ENCODE measurements at regions not wholly inside any gene's neighbourhood (a gene's known extent, or its start where the extent isn't known, plus 50 kb on each side); places are given as distances from the start of the nearest gene placed in this dataset.

DNA sequence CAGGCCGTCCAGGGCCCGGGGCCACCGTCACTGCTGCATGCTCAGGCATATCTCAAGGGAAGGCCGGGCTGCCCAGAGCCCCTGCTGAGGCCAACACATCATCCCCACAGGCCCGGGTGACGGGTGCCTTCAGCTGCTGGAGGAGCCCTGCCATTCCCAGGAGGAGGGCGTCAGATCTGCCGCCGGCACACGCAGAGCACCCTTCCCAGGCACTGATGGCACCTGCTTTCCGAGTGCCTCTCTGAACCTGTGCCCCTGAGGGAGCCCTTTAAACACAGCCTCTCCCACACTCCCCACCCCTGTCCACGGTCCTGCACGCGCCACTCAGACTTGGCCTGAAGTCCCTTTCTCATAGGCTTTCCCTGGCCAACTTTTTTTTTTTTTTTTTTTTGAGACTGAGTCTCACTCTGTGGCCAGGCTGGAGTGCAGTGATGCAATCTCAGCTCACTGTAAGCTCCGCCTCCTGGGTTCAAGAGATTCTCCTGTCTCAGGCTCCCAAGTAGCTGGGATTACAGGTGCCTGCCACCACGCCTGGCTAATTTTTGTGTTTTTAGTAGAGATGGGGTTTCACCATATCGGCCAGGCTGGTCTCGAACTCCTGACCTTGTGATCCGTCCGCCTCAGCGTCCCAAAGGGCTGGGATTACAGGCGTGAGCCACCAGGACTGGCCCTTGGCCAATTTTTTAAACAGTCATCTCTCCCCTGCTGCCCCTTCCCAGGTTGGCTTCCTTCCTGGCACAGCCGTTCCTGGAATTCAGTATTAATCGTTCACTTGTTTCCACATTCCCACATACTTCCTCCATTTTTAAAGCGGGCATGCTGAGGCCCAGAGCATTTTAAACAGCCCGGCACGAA lies 211.7 kb downstream of the NDUFA10 start:
- Mint-ChIP-seq H3K4me3 (no peak overlapping the region), H3K9me3 (no peaks in the 10 kb centered on the region), H3K4me1 (no peaks in the 10 kb centered on the region), H3K27me3 (peaks cover 0 to 19% (median 0%) of the 10 kb centered on the region in 5 donors), H3K27ac (no peak overlapping the region), H3K36me3 (no peaks in the 10 kb centered on the region)
- no peaks in the 10 kb centered on the region for H3K4me1 ChIP-seq (ENCODE audit: control insufficient read depth in 2 of 2, insufficient read depth in 2 of 2, low read length in 2 of 2)
- H3K4me3 ChIP-seq (ENCODE audit: low read length): no peak overlapping the region
- CTCF ChIA-PET: no interaction called here
- no peaks in the 10 kb centered on the region for H3K36me3 ChIP-seq (ENCODE audit: control insufficient read depth in 2 of 3, insufficient read depth in 3 of 3, low read length in 3 of 3)
- H3K9me3 ChIP-seq (ENCODE audit: control insufficient read depth in 2 of 3, low read length in 3 of 3): no peaks in the 10 kb centered on the region
- no peak for ATAC-seq
- DNase-seq: no peak
- POLR2A ChIA-PET: no interaction called here
- intact Hi-C loops (cut with micrococcal nuclease): no loop called here
- no peak overlapping the region for H3K27ac ChIP-seq (ENCODE audit: low read depth, low read length)
- no peaks in the 10 kb centered on the region for H3K27me3 ChIP-seq (ENCODE audit: control insufficient read depth in 2 of 2, insufficient read depth in 2 of 2, low read length in 2 of 2)

DNA sequence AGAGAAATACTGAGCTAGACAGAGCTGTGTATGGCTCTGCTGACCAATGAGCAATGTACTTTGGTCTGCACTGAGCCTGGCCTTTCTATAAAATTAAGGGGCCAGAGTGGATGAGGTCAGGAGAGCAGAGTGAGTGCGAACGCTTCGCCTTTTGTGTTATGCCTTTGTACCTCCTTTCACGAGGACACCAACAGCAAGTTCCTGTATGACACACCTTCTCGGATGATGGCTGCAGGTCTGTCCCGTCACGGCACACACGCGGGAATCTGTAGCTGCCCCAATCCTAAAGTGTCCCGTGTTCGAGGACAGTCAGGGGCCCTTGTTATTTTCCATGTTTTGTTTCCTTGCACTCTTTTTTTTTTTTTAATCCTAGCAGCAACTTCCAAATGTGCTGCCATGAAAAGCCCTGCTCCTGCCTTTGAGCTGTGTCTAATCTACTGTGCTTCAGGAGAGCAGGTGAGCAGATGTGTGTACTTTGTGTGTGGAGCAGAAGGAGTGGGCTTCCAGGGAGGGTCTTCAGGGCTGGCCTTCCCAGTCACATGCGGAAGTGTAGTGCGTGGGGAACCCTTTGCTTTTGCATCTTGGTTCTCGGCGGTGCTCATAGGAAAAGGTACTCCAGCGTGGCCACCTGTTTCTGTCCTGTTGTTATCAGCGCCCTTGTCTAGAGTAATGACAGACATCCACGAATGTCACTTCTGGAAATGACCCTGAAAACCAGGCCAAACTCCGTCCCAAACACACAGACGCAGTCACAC lies 213.2 kb downstream of the NDUFA10 start:
- Histone ChIP-seq H3K36me3 (ENCODE audit: control insufficient read depth in 2 of 3, insufficient read depth in 3 of 3, low read length in 3 of 3) (no peaks in the 10 kb centered on the region), H3K9me3 (ENCODE audit: control insufficient read depth in 2 of 3, low read length in 3 of 3) (no peaks in the 10 kb centered on the region), H3K4me1 (ENCODE audit: control insufficient read depth in 2 of 2, insufficient read depth in 2 of 2, low read length in 2 of 2) (no peaks in the 10 kb centered on the region), H3K27ac (ENCODE audit: low read depth, low read length) (no peak overlapping the region), H3K4me3 (ENCODE audit: low read length) (no peak overlapping the region), H3K27me3 (ENCODE audit: control insufficient read depth in 2 of 2, insufficient read depth in 2 of 2, low read length in 2 of 2) (no peaks in the 10 kb centered on the region)
- ChIA-PET CTCF (no interaction called here), POLR2A (no interaction called here)
- no peak for DNase-seq
- Mint-ChIP-seq H3K4me1 (no peaks in the 10 kb centered on the region), H3K36me3 (no peaks in the 10 kb centered on the region), H3K27me3 (peaks cover 0 to 15% (median 0%) of the 10 kb centered on the region in 5 donors), H3K27ac (no peak overlapping the region), H3K9me3 (no peaks in the 10 kb centered on the region), H3K4me3 (no peak overlapping the region)
- no peak for ATAC-seq
- intact Hi-C loops (cut with micrococcal nuclease): no loop called here

DNA sequence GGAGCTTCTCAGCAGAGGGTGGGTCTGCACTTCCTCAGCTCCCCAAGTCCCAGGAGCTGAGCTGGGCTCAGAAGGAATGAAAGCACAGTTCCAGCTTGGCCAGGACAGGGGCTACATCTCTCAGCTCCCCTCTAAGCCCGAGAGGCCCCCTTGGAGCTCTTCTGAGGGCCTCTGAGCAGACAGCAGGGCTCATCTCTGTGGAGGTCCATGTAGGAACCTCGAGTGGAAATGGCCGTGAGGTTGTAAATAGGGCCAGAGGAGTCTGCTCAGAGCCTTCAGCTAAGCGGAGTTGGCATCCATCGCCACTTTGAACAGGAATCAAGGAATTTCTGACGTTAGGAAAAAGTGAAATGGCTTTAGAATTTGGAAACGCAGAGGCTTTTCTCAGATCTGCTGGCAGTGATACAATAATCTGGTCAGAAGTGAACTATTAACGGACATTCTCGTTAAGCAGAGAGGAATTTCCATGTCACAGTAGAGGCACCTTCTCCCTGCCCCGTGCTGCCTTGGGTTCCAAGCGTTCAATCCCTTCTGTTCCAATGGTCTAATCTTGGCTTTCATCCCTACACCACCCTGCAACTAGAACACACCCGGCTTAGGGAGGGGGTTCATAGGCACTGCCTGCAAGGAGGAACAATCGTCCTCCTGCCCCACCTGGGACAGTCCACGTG lies 213.9 kb downstream of the NDUFA10 start:
- no peaks in the 10 kb centered on the region for H3K36me3 Mint-ChIP-seq
- Histone ChIP-seq H3K4me3 (ENCODE audit: low read length) (no peak overlapping the region), H3K9me3 (ENCODE audit: control insufficient read depth in 2 of 3, low read length in 3 of 3) (no peaks in the 10 kb centered on the region), H3K4me1 (ENCODE audit: control insufficient read depth in 2 of 2, insufficient read depth in 2 of 2, low read length in 2 of 2) (no peaks in the 10 kb centered on the region), H3K27me3 (ENCODE audit: control insufficient read depth in 2 of 2, insufficient read depth in 2 of 2, low read length in 2 of 2) (no peaks in the 10 kb centered on the region), H3K36me3 (ENCODE audit: control insufficient read depth in 2 of 3, insufficient read depth in 3 of 3, low read length in 3 of 3) (no peaks in the 10 kb centered on the region), H3K27ac (ENCODE audit: low read depth, low read length) (no peak overlapping the region)
- CTCF ChIA-PET: no interaction called here
- H3K4me3 Mint-ChIP-seq: no peak overlapping the region
- intact Hi-C loops (cut with micrococcal nuclease): no loop called here
- peaks cover 0 to 15% (median 0%) of the 10 kb centered on the region in 5 donors for H3K27me3 Mint-ChIP-seq
- POLR2A ChIA-PET: no interaction called here
- no peaks in the 10 kb centered on the region for H3K9me3 Mint-ChIP-seq
- H3K4me1 Mint-ChIP-seq: no peaks in the 10 kb centered on the region
- DNase-seq: no peak
- ATAC-seq: no peak
- no peak overlapping the region for H3K27ac Mint-ChIP-seq

DNA sequence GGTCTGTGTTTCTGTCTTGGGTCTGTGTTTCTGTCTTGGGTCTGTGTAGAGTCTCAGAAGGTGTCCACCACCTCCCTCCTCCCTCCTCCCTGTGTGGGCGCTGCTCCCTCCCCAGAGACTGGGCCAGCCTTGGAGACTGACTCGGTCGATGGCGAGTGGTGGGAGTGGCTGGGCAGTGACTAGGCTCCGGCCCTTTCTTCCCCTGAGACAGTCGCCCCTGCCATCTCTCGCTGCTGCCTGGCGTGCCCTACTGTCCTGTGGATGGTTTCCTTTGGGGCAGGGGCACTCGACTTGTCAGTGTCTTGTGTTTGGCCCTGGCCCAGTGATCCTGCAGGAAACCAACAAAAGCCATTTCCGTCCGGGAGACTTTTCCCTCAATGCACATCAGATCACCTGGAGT lies 215.8 kb downstream of the NDUFA10 start:
- Histone ChIP-seq H3K27ac (ENCODE audit: low read depth, low read length) (no peak overlapping the region), H3K27me3 (ENCODE audit: control insufficient read depth in 2 of 2, insufficient read depth in 2 of 2, low read length in 2 of 2) (no peaks in the 10 kb centered on the region), H3K9me3 (ENCODE audit: control insufficient read depth in 2 of 3, low read length in 3 of 3) (no peaks in the 10 kb centered on the region), H3K36me3 (ENCODE audit: control insufficient read depth in 2 of 3, insufficient read depth in 3 of 3, low read length in 3 of 3) (no peaks in the 10 kb centered on the region), H3K4me3 (ENCODE audit: low read length) (no peak overlapping the region), H3K4me1 (ENCODE audit: control insufficient read depth in 2 of 2, insufficient read depth in 2 of 2, low read length in 2 of 2) (no peaks in the 10 kb centered on the region)
- ATAC-seq (no peak), DNase-seq (peak in 1 of 9 donors; percentile 10)
- Mint-ChIP-seq H3K27ac (peak overlapping the region in 1 of 9 donors; percentile 60), H3K27me3 (peaks cover 0 to 6% (median 0%) of the 10 kb centered on the region in 5 donors), H3K4me3 (no peak overlapping the region), H3K4me1 (no peaks in the 10 kb centered on the region), H3K36me3 (no peaks in the 10 kb centered on the region), H3K9me3 (no peaks in the 10 kb centered on the region)
- intact Hi-C loops (cut with micrococcal nuclease): no loop called here
- ChIA-PET POLR2A (no interaction called here), CTCF (no interaction called here)

DNA sequence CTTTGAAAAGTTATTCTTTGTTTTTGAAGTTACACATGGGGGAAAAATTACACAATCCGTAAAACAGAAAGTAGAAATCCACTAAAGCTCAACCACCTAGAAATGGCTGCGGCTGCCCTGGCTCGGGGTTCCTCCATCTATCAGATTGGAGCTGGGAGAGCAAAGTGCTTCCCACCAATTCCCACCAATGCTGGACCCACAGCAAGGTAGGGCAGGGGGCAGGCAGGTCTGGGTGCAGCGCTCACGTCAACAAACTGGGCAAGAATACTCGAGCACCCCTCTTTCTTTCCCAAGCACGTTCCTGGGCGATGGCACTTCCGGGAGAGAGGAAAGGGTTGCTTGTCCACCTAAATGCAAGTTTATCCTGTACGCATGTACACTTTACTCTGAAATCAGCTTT lies 217.6 kb downstream of the NDUFA10 start:
- no peak overlapping the region for H3K4me3 ChIP-seq (ENCODE audit: low read length)
- no peaks in the 10 kb centered on the region for H3K4me1 ChIP-seq (ENCODE audit: control insufficient read depth in 2 of 2, insufficient read depth in 2 of 2, low read length in 2 of 2)
- no peak overlapping the region for H3K4me3 Mint-ChIP-seq
- H3K4me1 Mint-ChIP-seq: no peaks in the 10 kb centered on the region
- DNase-seq (peak in 2 of 9 donors; percentile 3 to 6), ATAC-seq (no peak)
- no peaks in the 10 kb centered on the region for H3K36me3 Mint-ChIP-seq
- POLR2A ChIA-PET: no interaction called here
- intact Hi-C loops (cut with micrococcal nuclease): no loop called here
- H3K9me3 Mint-ChIP-seq: peaks cover 0 to 1% (median 0%) of the 10 kb centered on the region in 11 donors
- H3K27me3 ChIP-seq (ENCODE audit: control insufficient read depth in 2 of 2, insufficient read depth in 2 of 2, low read length in 2 of 2): no peaks in the 10 kb centered on the region
- no peaks in the 10 kb centered on the region for H3K9me3 ChIP-seq (ENCODE audit: control insufficient read depth in 2 of 3, low read length in 3 of 3)
- no peaks in the 10 kb centered on the region for H3K36me3 ChIP-seq (ENCODE audit: control insufficient read depth in 2 of 3, insufficient read depth in 3 of 3, low read length in 3 of 3)
- H3K27ac Mint-ChIP-seq: no peak overlapping the region
- H3K27ac ChIP-seq (ENCODE audit: low read depth, low read length): no peak overlapping the region
- H3K27me3 Mint-ChIP-seq: peaks cover 0 to 7% (median 0%) of the 10 kb centered on the region in 5 donors
- CTCF ChIA-PET: no interaction called here

DNA sequence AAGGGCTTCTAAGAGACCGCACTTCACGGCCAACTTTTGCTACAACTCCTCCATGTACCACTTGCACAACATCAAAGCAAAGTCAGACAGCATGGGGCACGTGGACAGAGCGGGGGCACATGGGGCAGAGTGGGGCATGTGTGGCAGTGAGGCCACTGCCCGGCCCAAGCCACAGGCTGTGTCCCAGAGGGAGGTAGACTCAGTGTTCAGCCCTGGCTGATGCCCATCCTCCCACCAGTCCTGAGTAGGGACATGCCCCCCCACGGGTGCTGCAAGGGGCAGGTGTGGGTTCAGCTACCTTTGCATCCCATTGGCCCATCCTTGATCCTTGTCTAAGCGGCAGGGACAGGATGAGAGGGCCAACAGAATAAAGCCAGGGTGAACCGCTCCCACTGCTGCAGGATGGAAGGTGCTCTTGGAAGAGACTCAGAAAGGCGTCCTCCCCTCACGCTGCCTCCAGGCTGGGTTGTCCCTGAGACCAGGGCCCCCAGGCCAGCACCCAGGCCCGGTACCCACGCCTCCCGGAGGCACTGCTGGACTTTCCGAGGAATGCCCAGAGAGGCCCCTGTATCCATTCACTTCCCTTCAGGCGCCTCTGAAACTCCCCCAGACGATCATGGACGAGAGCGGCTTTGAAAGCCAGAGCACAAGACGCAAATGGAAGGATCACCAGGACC lies 218.2 kb downstream of the NDUFA10 start:
- no peaks in the 10 kb centered on the region for H3K27me3 ChIP-seq (ENCODE audit: control insufficient read depth in 2 of 2, insufficient read depth in 2 of 2, low read length in 2 of 2)
- no peaks in the 10 kb centered on the region for H3K36me3 ChIP-seq (ENCODE audit: control insufficient read depth in 2 of 3, insufficient read depth in 3 of 3, low read length in 3 of 3)
- Mint-ChIP-seq H3K9me3 (peaks cover 0 to 1% (median 0%) of the 10 kb centered on the region in 11 donors), H3K27ac (no peak overlapping the region), H3K36me3 (no peaks in the 10 kb centered on the region), H3K27me3 (peaks cover 0 to 7% (median 0%) of the 10 kb centered on the region in 5 donors), H3K4me3 (no peak overlapping the region), H3K4me1 (no peaks in the 10 kb centered on the region)
- H3K9me3 ChIP-seq (ENCODE audit: control insufficient read depth in 2 of 3, low read length in 3 of 3): no peaks in the 10 kb centered on the region
- peak in 2 of 9 donors; percentile 3 to 18 for DNase-seq
- no peak for ATAC-seq
- ChIA-PET CTCF (no interaction called here), POLR2A (no interaction called here)
- intact Hi-C loops (cut with micrococcal nuclease): no loop called here
- H3K4me3 ChIP-seq (ENCODE audit: low read length): no peak overlapping the region
- H3K27ac ChIP-seq (ENCODE audit: low read depth, low read length): no peak overlapping the region
- H3K4me1 ChIP-seq (ENCODE audit: control insufficient read depth in 2 of 2, insufficient read depth in 2 of 2, low read length in 2 of 2): no peaks in the 10 kb centered on the region
